ENCODE measurements at regions not wholly inside any gene's neighbourhood (a gene's known extent, or its start where the extent isn't known, plus 50 kb on each side); places are given as distances from the start of the nearest gene placed in this dataset.

DNA sequence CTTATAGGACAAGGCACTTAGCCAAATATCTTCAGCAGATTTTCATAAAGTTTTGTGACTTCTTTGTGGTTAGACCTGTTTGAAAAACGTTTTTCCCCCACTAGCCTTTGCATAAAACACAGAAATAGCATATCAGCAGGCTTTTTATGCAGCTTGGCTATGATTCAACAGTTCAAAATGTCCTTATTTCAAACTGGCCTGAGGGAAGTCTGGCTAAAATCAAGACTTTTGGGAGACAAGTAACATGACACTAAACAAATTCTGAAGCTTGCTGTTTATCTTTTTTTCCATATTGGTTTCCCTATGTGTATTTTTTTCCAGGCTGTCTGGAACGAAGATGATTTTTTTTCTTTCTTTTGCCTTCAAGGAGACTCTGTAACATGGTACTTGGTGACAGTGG is 95.1 kb upstream of the L3MBTL4 start (continued):
- TF ChIP-seq THAP9 (CRISPR knock-in tag; IDR thresholded peaks at IDR 0.05; ENCODE audit: borderline replicate concordance), result no peak

DNA sequence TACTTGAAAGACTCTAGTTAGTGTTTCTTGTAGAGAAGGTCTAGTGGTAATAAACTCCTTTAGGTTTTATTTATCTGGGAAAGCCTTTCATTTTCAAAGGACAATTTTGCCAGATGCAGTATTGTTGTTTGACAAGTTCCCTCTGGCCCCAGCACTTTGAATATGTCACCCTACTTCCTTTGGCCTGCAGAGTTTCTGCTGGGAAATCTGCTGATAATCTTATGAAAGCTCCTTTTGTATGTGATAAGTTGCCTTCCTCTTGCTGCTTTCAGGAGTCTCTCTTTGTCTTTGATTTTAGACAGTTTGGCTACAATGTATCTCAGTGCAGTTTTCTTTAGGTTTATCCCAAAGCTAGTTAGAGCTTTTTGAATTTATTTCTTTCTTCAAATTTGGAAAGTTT is 106.2 kb upstream of the L3MBTL4 start:
- intact Hi-C loops (cut with micrococcal nuclease; ENCODE audit: unreplicated experiment), result loop anchor here (1.0 kb wide), 1 partner anchor 642 kb away; no protein-coding TSS in a partner anchor
- TF ChIP-seq ISX (CRISPR knock-in tag; conservative IDR thresholded peaks at IDR 0.05) (no peak), ERF (CRISPR knock-in tag; IDR thresholded peaks at IDR 0.05) (no peak), JUN (CRISPR knock-in tag; IDR thresholded peaks at IDR 0.05) (no peak), CC2D1A (CRISPR knock-in tag; IDR thresholded peaks at IDR 0.05) (no peak), ZNF776 (CRISPR knock-in tag; IDR thresholded peaks at IDR 0.05) (no peak), DMAP1 (CRISPR knock-in tag; IDR thresholded peaks at IDR 0.05) (no peak), ZNF510 (CRISPR knock-in tag; IDR thresholded peaks at IDR 0.05; ENCODE audit: low read depth) (no peak), TFAP4 (IDR thresholded peaks at IDR 0.05; ENCODE audit: borderline replicate concordance, low read depth) (no peak)
- ATAC-seq (no peak), FAIRE-seq (no peak), DNase-seq (ENCODE audit: low spot score) (no peak)
- no peak overlapping the region for H3K4me3 ChIP-seq (replicated peaks in 1 of 3; ENCODE audit: insufficient read depth in 1 of 3, low read depth in 2 of 3, low read length in 3 of 3)
- no peaks in the 10 kb centered on the region for H3K36me3 ChIP-seq (replicated peaks in 1 of 2; ENCODE audit: control insufficient read depth in 1 of 2, insufficient read depth in 2 of 2, low read length in 2 of 2)
- no peak overlapping the region for H3K9ac ChIP-seq (ENCODE audit: insufficient read depth, low read depth, low read length)
- ChIA-PET POLR2A (no interaction called here), CTCF (ENCODE audit: low intra/inter-chr PET ratio, low total read pairs) (interaction anchor here (2.4 to 2.5 kb wide), 2 partner anchors 641 to 653 kb away, joined by 10 to 22 read pairs; no protein-coding TSS in a partner anchor)
- H3K27ac ChIP-seq (ENCODE audit: extremely low read length, insufficient read depth, low read length), result no peak overlapping the region
- no peaks in the 10 kb centered on the region for H3K27me3 ChIP-seq (ENCODE audit: control insufficient read depth in 1 of 2, insufficient read depth in 2 of 2, low read length in 2 of 2)
- no peaks in the 10 kb centered on the region for H3K9me3 ChIP-seq (ENCODE audit: low read length)
- no peaks in the 10 kb centered on the region for H3K4me1 ChIP-seq (ENCODE audit: insufficient read depth, low read length)
- no peaks in the 10 kb centered on the region for H4K20me1 ChIP-seq (ENCODE audit: insufficient read depth, low read length)
- no peaks in the 10 kb centered on the region for H3K79me2 ChIP-seq (ENCODE audit: insufficient read depth, low read length)
- no TSS peak for BruUV-seq (replicated peaks)
- in situ Hi-C loops (cut with HindIII; ENCODE audit: extremely low pct_ligation_motif_present, low pct_unique_long_range_greater_than_20kb), result loop anchor here (10.0 to 25.0 kb wide), 3 partner anchors 646 to 1459 kb away; no protein-coding TSS in a partner anchor
- H2AFZ ChIP-seq (ENCODE audit: low read length), result no peak overlapping the region
- no peak overlapping the region for H3K4me2 ChIP-seq (ENCODE audit: low read depth, low read length)
